Panc1 (cell line): ENCODE measurements at regions not wholly inside any gene's neighbourhood (a gene's known extent, or its start where the extent isn't known, plus 50 kb on each side); places are given as distances from the start of the nearest gene placed in this dataset.

ENCODE experiments used
- ATAC-seq: fragments of 200-7000 bp; cut with Tn5 transposase; 2 replicates; pipeline ENCODE4 v1.9.1; 2020; ENCODE audit warnings: mild to moderate bottlenecking, moderate library complexity
- BruUV-seq: library from RNA; stranded (reverse); fragments of 400-500 nt; replicated peaks from 2 replicates; lab custom pipeline; 2021; lab: Mats Ljungman, UMichigan
- CTCF ChIA-PET: fragments of 300-600 bp; sonication (Branson Sonifier 250); formaldehyde crosslinking; loops from one replicate; lab custom pipeline; 2022; ENCODE audit warnings: antibody characterized with exemption; lab: Charles Lee
- POLR2A ChIA-PET: fragments of 300-600 bp; sonication (Branson Sonifier 250); formaldehyde crosslinking; loops from one replicate; lab custom pipeline; 2022; ENCODE audit warnings: antibody characterized with exemption; lab: Charles Lee
- DNase-seq: peaks from one replicate; pipeline ENCODE4 v3.0.0-alpha.2; 2010; ENCODE audit warnings: low read depth, low spot score
- H3K27ac ChIP-seq: 2 replicates; pipeline ENCODE4 v1.5.1; 2011; ENCODE audit warnings: mild to moderate bottlenecking, low read length, inconsistent platforms
- H3K27me3 ChIP-seq: fragments of 200-500 bp; sonication (Bioruptor generic); 2 replicates; pipeline ENCODE4 v1.6.0; 2014; ENCODE audit warnings: low read length, inconsistent platforms; ENCODE audit not compliant: control insufficient read depth, insufficient read depth
- H3K36me3 ChIP-seq: fragments of 200-500 bp; sonication (Bioruptor generic); 2 replicates; pipeline ENCODE4 v1.5.1; 2014; ENCODE audit warnings: inconsistent platforms, mild to moderate bottlenecking, low read length, moderate library complexity; ENCODE audit not compliant: control insufficient read depth, insufficient read depth
- H3K4me1 ChIP-seq: 2 replicates; pipeline ENCODE4 v1.5.1; 2011; ENCODE audit warnings: inconsistent platforms, mild to moderate bottlenecking, low read length, moderate library complexity; ENCODE audit not compliant: control insufficient read depth, insufficient read depth
- H3K4me3 ChIP-seq, 2 experiments: 2 replicates each; pipeline ENCODE4 v1.5.1; 2011 to 2012; ENCODE audit warnings: low read depth in 2 of 2, low read length in 2 of 2, mild to moderate bottlenecking in 2 of 2, inconsistent platforms in 1 of 2, moderate library complexity in 1 of 2
- H3K9me3 ChIP-seq: fragments of 200-500 bp; sonication (Bioruptor generic); 2 replicates; pipeline ENCODE4 v1.5.1; 2014; ENCODE audit warnings: low read depth, mild to moderate bottlenecking, inconsistent platforms, low read length, moderate library complexity; ENCODE audit not compliant: control insufficient read depth, insufficient read depth
- POLR2AphosphoS5 ChIP-seq: IDR thresholded peaks from 2 replicates; pipeline ENCODE4 v1.6.1; 2012; ENCODE audit warnings: mild to moderate bottlenecking, low read depth, low read length, moderate library complexity
- SIN3A ChIP-seq: IDR thresholded peaks from 2 replicates; pipeline ENCODE4 v1.6.1; 2012; ENCODE audit warnings: low read depth, mild to moderate bottlenecking, low read length, moderate library complexity, borderline replicate concordance; ENCODE audit not compliant: insufficient read depth
- TCF7L2 ChIP-seq: IDR thresholded peaks from 2 replicates; pipeline ENCODE4 v1.6.1; 2011; ENCODE audit warnings: mild to moderate bottlenecking, low read depth, low read length, inconsistent platforms
- in situ Hi-C: cut with HindIII; loops from 2 replicates; pipeline ENCODE4 v1.10.0; 2016; ENCODE audit warnings: low sequenced_read_pairs, low pct_unique_long_range_greater_than_20kb
- intact Hi-C: fragments of 100-400 bp; cut with micrococcal nuclease; formaldehyde crosslinking; loops from one replicate; pipeline ENCODE4 v1.10.0; 2022; ENCODE audit not compliant: unreplicated experiment
- TF ChIP-seq, protein P1 (sequence below): fragments of 450-650 bp; IDR thresholded peaks from 2 replicates; pipeline ENCODE4 v1.5.1; 2017; ENCODE audit warnings: mild to moderate bottlenecking
- TF ChIP-seq, protein P2 (sequence below), 2 experiments: IDR thresholded peaks; 2 replicates each; pipeline ENCODE4 v1.6.1; 2011 to 2012; ENCODE audit warnings: low read depth in 2 of 2, control low read depth in 1 of 2, low read length in 1 of 2, mild to moderate bottlenecking in 1 of 2, moderate library complexity in 1 of 2; ENCODE audit not compliant: insufficient read depth in 1 of 2

DNA sequence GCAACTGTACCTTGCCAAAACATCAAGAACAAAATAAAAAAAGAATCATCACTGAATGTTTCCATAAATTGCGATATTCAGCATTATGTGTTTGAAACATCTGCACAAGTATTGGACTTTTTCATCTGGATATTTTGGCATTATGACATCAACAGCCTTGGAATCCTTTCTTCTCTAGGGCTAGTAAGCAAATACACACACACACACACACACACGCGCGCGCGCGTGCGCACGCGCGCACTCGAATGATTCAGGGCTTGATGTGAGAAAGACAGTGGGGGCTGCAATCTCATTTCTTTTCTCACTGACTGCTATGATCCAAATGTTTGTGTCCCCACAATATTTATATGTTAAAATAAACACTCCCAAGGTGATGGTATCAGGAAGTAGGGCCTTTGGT, 90.0 kb upstream of the SLC38A4 start:
- H3K27ac ChIP-seq = no peak overlapping the region
- ChIA-PET CTCF (no interaction called here), POLR2A (no interaction called here)
- no peaks in the 10 kb centered on the region for H3K4me1 ChIP-seq
- no peaks in the 10 kb centered on the region for H3K27me3 ChIP-seq
- H3K4me3 ChIP-seq = no peak overlapping the region
- ATAC-seq (no peak), DNase-seq (no peak)
- intact Hi-C loops = no loop called here
- no TSS peak for BruUV-seq
- no peaks in the 10 kb centered on the region for H3K36me3 ChIP-seq
- H3K9me3 ChIP-seq = no peaks in the 10 kb centered on the region
- TF ChIP-seq, protein P1, sequence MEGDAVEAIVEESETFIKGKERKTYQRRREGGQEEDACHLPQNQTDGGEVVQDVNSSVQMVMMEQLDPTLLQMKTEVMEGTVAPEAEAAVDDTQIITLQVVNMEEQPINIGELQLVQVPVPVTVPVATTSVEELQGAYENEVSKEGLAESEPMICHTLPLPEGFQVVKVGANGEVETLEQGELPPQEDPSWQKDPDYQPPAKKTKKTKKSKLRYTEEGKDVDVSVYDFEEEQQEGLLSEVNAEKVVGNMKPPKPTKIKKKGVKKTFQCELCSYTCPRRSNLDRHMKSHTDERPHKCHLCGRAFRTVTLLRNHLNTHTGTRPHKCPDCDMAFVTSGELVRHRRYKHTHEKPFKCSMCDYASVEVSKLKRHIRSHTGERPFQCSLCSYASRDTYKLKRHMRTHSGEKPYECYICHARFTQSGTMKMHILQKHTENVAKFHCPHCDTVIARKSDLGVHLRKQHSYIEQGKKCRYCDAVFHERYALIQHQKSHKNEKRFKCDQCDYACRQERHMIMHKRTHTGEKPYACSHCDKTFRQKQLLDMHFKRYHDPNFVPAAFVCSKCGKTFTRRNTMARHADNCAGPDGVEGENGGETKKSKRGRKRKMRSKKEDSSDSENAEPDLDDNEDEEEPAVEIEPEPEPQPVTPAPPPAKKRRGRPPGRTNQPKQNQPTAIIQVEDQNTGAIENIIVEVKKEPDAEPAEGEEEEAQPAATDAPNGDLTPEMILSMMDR = no peak
- TF ChIP-seq SIN3A (no peak), POLR2AphosphoS5 (no peak), TCF7L2 (no peak)
- TF ChIP-seq, protein P2, sequence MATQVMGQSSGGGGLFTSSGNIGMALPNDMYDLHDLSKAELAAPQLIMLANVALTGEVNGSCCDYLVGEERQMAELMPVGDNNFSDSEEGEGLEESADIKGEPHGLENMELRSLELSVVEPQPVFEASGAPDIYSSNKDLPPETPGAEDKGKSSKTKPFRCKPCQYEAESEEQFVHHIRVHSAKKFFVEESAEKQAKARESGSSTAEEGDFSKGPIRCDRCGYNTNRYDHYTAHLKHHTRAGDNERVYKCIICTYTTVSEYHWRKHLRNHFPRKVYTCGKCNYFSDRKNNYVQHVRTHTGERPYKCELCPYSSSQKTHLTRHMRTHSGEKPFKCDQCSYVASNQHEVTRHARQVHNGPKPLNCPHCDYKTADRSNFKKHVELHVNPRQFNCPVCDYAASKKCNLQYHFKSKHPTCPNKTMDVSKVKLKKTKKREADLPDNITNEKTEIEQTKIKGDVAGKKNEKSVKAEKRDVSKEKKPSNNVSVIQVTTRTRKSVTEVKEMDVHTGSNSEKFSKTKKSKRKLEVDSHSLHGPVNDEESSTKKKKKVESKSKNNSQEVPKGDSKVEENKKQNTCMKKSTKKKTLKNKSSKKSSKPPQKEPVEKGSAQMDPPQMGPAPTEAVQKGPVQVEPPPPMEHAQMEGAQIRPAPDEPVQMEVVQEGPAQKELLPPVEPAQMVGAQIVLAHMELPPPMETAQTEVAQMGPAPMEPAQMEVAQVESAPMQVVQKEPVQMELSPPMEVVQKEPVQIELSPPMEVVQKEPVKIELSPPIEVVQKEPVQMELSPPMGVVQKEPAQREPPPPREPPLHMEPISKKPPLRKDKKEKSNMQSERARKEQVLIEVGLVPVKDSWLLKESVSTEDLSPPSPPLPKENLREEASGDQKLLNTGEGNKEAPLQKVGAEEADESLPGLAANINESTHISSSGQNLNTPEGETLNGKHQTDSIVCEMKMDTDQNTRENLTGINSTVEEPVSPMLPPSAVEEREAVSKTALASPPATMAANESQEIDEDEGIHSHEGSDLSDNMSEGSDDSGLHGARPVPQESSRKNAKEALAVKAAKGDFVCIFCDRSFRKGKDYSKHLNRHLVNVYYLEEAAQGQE (IDR thresholded peaks at IDR 0.05; ENCODE audit: insufficient read depth in 1 of 2, low read depth in 2 of 2, low read length in 1 of 2) = no peak
- in situ Hi-C loops = no loop called here

DNA sequence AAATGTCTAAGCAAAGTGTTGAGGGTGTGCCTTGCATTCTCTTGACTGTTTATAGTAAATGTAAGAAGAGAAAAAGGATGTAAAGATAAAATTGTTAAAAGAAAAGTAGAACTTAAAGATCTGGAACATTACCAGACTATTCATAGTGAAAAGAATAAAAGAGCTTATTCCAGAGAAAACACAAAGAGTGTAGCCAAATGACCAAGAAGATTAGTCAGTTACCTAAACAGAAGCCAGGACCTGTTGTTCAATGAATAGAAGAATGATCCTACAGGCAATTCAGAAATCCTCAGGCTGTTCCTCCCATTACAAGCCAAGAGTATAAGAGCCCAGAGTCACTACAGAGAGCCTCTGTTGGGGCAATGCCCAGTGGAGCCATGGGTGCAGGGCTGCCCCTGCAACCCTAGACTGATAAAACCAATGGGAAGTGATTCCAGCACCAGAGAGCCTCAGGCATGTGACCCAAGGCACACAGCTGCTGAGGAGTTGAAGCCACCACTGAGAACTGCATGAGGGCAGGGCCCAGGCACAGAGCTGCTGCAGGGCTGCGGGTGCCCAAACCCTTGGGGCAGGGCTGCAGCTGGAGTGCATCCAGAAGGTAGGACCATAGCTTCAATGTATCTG, 91.1 kb upstream of the SLC38A4 start:
- intact Hi-C loops (no loop called here), in situ Hi-C loops (no loop called here)
- H3K9me3 ChIP-seq = no peaks in the 10 kb centered on the region
- ATAC-seq (no peak), DNase-seq (no peak)
- no peak overlapping the region for H3K4me3 ChIP-seq
- TF ChIP-seq, protein P2 (IDR thresholded peaks at IDR 0.05; ENCODE audit: insufficient read depth in 1 of 2, low read depth in 2 of 2, low read length in 1 of 2) = no peak
- TF ChIP-seq TCF7L2 (no peak), POLR2AphosphoS5 (no peak), SIN3A (no peak)
- TF ChIP-seq, protein P1 = no peak
- no peaks in the 10 kb centered on the region for H3K4me1 ChIP-seq
- no peaks in the 10 kb centered on the region for H3K36me3 ChIP-seq
- no peaks in the 10 kb centered on the region for H3K27me3 ChIP-seq
- ChIA-PET POLR2A (no interaction called here), CTCF (no interaction called here)
- BruUV-seq = no TSS peak
- H3K27ac ChIP-seq = no peak overlapping the region
